ENCODE measurements at regions not wholly inside any gene's neighbourhood (a gene's known extent, or its start where the extent isn't known, plus 50 kb on each side); places are given as distances from the start of the nearest gene placed in this dataset.

GRCh38 chr2:201965550-201965949, 68.1 kb upstream of the FZD7 start:
- TF ChIP-seq, protein P1, sequence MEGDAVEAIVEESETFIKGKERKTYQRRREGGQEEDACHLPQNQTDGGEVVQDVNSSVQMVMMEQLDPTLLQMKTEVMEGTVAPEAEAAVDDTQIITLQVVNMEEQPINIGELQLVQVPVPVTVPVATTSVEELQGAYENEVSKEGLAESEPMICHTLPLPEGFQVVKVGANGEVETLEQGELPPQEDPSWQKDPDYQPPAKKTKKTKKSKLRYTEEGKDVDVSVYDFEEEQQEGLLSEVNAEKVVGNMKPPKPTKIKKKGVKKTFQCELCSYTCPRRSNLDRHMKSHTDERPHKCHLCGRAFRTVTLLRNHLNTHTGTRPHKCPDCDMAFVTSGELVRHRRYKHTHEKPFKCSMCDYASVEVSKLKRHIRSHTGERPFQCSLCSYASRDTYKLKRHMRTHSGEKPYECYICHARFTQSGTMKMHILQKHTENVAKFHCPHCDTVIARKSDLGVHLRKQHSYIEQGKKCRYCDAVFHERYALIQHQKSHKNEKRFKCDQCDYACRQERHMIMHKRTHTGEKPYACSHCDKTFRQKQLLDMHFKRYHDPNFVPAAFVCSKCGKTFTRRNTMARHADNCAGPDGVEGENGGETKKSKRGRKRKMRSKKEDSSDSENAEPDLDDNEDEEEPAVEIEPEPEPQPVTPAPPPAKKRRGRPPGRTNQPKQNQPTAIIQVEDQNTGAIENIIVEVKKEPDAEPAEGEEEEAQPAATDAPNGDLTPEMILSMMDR (conservative IDR thresholded peaks at IDR 0.05; ENCODE audit: low read depth), result no peak
- no peak overlapping the region for H3K27ac ChIP-seq
- ChIA-PET POLR2A (ENCODE audit: low non-redundant PET) (no interaction called here), CTCF (interaction anchor here (0.7 to 1.1 kb wide), 2 partner anchors 94 to 758 kb away, joined by 3 read pairs; no protein-coding TSS in a partner anchor)
- no peak for DNase-seq (ENCODE audit: low spot score)

DNA sequence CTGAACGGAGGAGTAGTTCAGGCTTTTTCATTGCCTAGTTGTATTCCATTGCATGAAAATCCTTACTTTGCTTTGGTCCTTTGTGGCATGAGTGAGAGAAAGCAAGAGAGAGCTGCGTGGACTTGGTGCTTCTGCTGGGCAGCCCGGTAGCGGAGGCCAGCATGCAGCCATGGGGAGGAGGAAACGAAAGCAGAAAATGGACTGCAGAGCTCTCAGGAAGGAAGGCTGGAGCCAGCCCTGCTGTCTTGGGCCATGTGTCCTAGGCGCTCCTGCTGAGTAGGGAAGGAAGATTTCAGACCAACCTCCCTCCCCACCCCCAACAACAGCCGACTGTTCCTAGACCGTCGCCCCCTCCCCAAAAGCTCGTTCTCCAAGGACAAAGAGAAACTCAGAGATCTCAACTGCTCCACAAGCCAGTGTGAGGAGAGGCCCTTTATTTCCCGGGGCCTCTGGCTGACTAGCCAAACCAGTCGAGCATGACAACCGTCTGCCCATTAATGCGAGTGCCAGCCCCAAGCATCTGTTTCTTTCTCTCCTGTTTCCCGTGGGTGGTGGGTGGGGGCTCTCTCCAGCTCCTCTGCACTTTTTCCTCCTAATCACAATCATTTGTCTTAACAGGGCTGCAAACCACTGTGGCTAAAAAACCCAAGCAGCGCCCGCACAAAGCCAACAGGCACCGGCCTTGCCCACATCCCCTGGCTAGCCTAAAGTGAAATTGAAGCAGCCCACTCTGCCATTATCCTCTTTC, 66.8 kb upstream of the FZD7 start:
- H3K27ac ChIP-seq, result no peak overlapping the region
- TF ChIP-seq, protein P1 (conservative IDR thresholded peaks at IDR 0.05; ENCODE audit: low read depth), result no peak
- CTCF ChIA-PET, result interaction anchor here (0.7 kb wide), 2 partner anchors 183 to 563 kb away, joined by 3 read pairs; no protein-coding TSS in a partner anchor
- POLR2A ChIA-PET (ENCODE audit: low non-redundant PET), result interaction anchor here (0.5 kb wide), 1 partner anchor 400 kb away, joined by 3 read pairs; no protein-coding TSS in a partner anchor
- DNase-seq (ENCODE audit: low spot score), result no peak

- no peak overlapping the region for H3K27ac ChIP-seq
- CTCF ChIA-PET, result no interaction called here
- POLR2A ChIA-PET (ENCODE audit: low non-redundant PET), result no interaction called here
These were observed 65.6 kb upstream of the FZD7 start for GRCh38 chr2:201968050-201968449.

GRCh38 chr2:201968476-201968875, 65.2 kb upstream of the FZD7 start:
- POLR2A ChIA-PET (ENCODE audit: low non-redundant PET), result no interaction called here
- no peak overlapping the region for H3K27ac ChIP-seq
- TF ChIP-seq, protein P1 (conservative IDR thresholded peaks at IDR 0.05; ENCODE audit: low read depth), result no peak
- no peak for DNase-seq (ENCODE audit: low spot score)
- CTCF ChIA-PET, result no interaction called here

More at GRCh38 chr2:201968050-201968449, 65.6 kb upstream of the FZD7 start:
- DNase-seq (ENCODE audit: low spot score), result no peak
- TF ChIP-seq, protein P1 (conservative IDR thresholded peaks at IDR 0.05; ENCODE audit: low read depth), result no peak

GRCh38 chr2:201969241-201969937, 64.3 kb upstream of the FZD7 start:
- ChIA-PET POLR2A (ENCODE audit: low non-redundant PET) (no interaction called here), CTCF (no interaction called here)

More at GRCh38 chr2:201969241-201969937, 64.3 kb upstream of the FZD7 start:
- no peak for DNase-seq (ENCODE audit: low spot score)
- H3K27ac ChIP-seq, result no peak overlapping the region
- TF ChIP-seq, protein P1 (conservative IDR thresholded peaks at IDR 0.05; ENCODE audit: low read depth), result no peak

Data from RWPE1 (cell line).